Neural cell (in vitro differentiated cells): ENCODE measurements at regions not wholly inside any gene's neighbourhood (a gene's known extent, or its start where the extent isn't known, plus 50 kb on each side); places are given as distances from the start of the nearest gene placed in this dataset.

Source experiments
- H2AFZ ChIP-seq: fragments of 200-600, 300-800 bp; sonication (generic), shearing (Covaris generic); 2 replicates; pipeline ENCODE4 v1.6.0; 2014; ENCODE audit warnings: low read depth, mild to moderate bottlenecking, antibody characterized with exemption, low read length, moderate library complexity
- H3F3A ChIP-seq: fragments of 200-600 bp; shearing (Covaris generic); 2 replicates; pipeline ENCODE4 v1.6.1; 2016; ENCODE audit warnings: mild to moderate bottlenecking, moderate library complexity, mixed read lengths, antibody characterized with exemption, low read length; ENCODE audit not compliant: insufficient read depth, poor library complexity, severe bottlenecking
- H3K27ac ChIP-seq: fragments of 200-600, 300-800 bp; sonication (generic), shearing (Covaris generic); 2 replicates; pipeline ENCODE4 v1.5.1; 2014; ENCODE audit warnings: mild to moderate bottlenecking, low read length, moderate library complexity
- H3K27me3 ChIP-seq: fragments of 300-800, 200-600 bp; sonication (generic), shearing (Covaris generic); 2 replicates; pipeline ENCODE4 v1.6.0; 2014; ENCODE audit warnings: mild to moderate bottlenecking, low read depth, low read length, moderate library complexity; ENCODE audit not compliant: insufficient read depth
- H3K36me3 ChIP-seq: fragments of 300-800, 200-600 bp; sonication (generic), shearing (Covaris generic); 2 replicates; pipeline ENCODE4 v1.5.1; 2014; ENCODE audit warnings: mild to moderate bottlenecking, antibody characterized with exemption, low read length, moderate library complexity; ENCODE audit not compliant: insufficient read depth
- H3K4me2 ChIP-seq: fragments of 300-800, 200-600 bp; sonication (generic), shearing (Covaris generic); 2 replicates; pipeline ENCODE4 v1.6.0; 2014; ENCODE audit warnings: mild to moderate bottlenecking, low read length
- H3K4me3 ChIP-seq: fragments of 300-800, 200-600 bp; sonication (generic), shearing (Covaris generic); 2 replicates; pipeline ENCODE4 v1.5.1; 2014; ENCODE audit warnings: mild to moderate bottlenecking, low read length, moderate library complexity
- H3K79me2 ChIP-seq: fragments of 200-600 bp; shearing (Covaris generic); replicated peaks from 2 replicates; pipeline ENCODE4 v1.6.0; 2014; ENCODE audit warnings: mild to moderate bottlenecking, low read length, moderate library complexity; ENCODE audit not compliant: insufficient read depth
- H3K9ac ChIP-seq: fragments of 300-800, 200-600 bp; sonication (generic), shearing (Covaris generic); 2 replicates; pipeline ENCODE4 v1.6.1; 2016; ENCODE audit warnings: mild to moderate bottlenecking, low read length, mixed read lengths
- H3K9me2 ChIP-seq: fragments of 200-600 bp; shearing (Covaris generic); 2 replicates; pipeline ENCODE4 v1.6.1; 2016; ENCODE audit warnings: mild to moderate bottlenecking, low read length, mixed read lengths; ENCODE audit not compliant: insufficient read depth
- H3K9me3 ChIP-seq: fragments of 200-600, 300-800 bp; sonication (generic), shearing (Covaris generic); 2 replicates; pipeline ENCODE4 v1.6.1; 2016; ENCODE audit warnings: mild to moderate bottlenecking, mixed run types, low read length, moderate library complexity, mixed read lengths
- H4K20me1 ChIP-seq: fragments of 200-600 bp; shearing (Covaris generic); 2 replicates; pipeline ENCODE4 v1.6.1; 2016; ENCODE audit warnings: mild to moderate bottlenecking, mixed run types; ENCODE audit not compliant: insufficient read depth
- EP300 ChIP-seq: fragments of 450-650 bp; conservative IDR thresholded peaks from 2 replicates; pipeline ENCODE4 v1.6.1; 2014; ENCODE audit warnings: antibody characterized with exemption, mild to moderate bottlenecking, moderate library complexity; ENCODE audit not compliant: poor library complexity, severe bottlenecking
- EZH2 ChIP-seq: fragments of 200-600, 300-800 bp; shearing (Covaris generic), sonication (generic); IDR thresholded peaks from 2 replicates; pipeline ENCODE4 v1.6.1; 2014; ENCODE audit warnings: antibody characterized with exemption, low read length, borderline replicate concordance, mild to moderate bottlenecking; ENCODE audit not compliant: insufficient read depth, poor library complexity, severe bottlenecking
- MXI1 ChIP-seq: fragments of 450-650 bp; conservative IDR thresholded peaks from 2 replicates; pipeline ENCODE4 v1.6.1; 2014; ENCODE audit warnings: antibody characterized with exemption, mild to moderate bottlenecking; ENCODE audit not compliant: poor library complexity, severe bottlenecking
- POLR2AphosphoS5 ChIP-seq: IDR thresholded peaks from 2 replicates; pipeline ENCODE4 v1.6.1; 2012
- RAD21 ChIP-seq: fragments of 450-650 bp; conservative IDR thresholded peaks from 2 replicates; pipeline ENCODE4 v1.6.1; 2014; ENCODE audit warnings: antibody characterized with exemption, mild to moderate bottlenecking, moderate library complexity
- SMC3 ChIP-seq: fragments of 450-650 bp; conservative IDR thresholded peaks from 2 replicates; pipeline ENCODE4 v1.6.1; 2014; ENCODE audit warnings: antibody characterized with exemption, mild to moderate bottlenecking, moderate library complexity; ENCODE audit not compliant: poor library complexity
- TAF1 ChIP-seq: IDR thresholded peaks from 2 replicates; pipeline ENCODE4 v1.6.1; 2012; ENCODE audit warnings: low read depth
- TF ChIP-seq, protein P1 (sequence below): IDR thresholded peaks from 2 replicates; pipeline ENCODE4 v1.6.1; 2012; ENCODE audit warnings: borderline replicate concordance
- TF ChIP-seq, protein P2 (sequence below): fragments of 450-650 bp; IDR thresholded peaks from 2 replicates; pipeline ENCODE4 v1.5.1; 2014; ENCODE audit warnings: antibody characterized with exemption, mild to moderate bottlenecking, moderate library complexity; ENCODE audit not compliant: poor library complexity, severe bottlenecking

DNA sequence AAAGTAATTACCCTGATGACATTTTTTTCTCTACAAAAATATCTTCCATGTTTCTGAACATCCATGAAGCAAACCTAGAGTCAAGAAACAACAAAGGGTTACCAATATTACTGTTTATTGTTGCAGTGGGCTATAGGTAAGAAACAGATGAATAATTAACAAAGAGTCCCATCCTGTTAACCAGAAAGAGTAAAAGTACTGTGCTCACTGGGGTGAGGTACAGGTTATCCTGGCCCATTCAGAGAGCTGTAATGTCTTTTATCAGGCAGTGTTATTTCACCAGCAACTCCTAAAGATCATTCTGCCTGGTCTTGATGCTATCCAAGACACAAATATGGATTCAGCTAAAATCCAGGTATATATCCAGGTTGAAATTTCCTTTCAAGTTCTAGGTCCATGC lies 754.9 kb downstream of the SATB2 start:
- Histone ChIP-seq H4K20me1 (no peaks in the 10 kb centered on the region), H3K79me2 (no peaks in the 10 kb centered on the region), H3K36me3 (no peaks in the 10 kb centered on the region), H3F3A (no peaks in the 10 kb centered on the region), H2AFZ (no peak overlapping the region), H3K4me2 (no peak overlapping the region), H3K27me3 (no peaks in the 10 kb centered on the region), H3K4me3 (no peak overlapping the region), H3K27ac (no peak overlapping the region), H3K9ac (no peak overlapping the region), H3K9me2 (no peaks in the 10 kb centered on the region), H3K9me3 (no peaks in the 10 kb centered on the region)
- TF ChIP-seq MXI1 (no peak), TAF1 (no peak), SMC3 (no peak), RAD21 (no peak), POLR2AphosphoS5 (no peak), EP300 (no peak), EZH2 (no peak)
- TF ChIP-seq, protein P1, sequence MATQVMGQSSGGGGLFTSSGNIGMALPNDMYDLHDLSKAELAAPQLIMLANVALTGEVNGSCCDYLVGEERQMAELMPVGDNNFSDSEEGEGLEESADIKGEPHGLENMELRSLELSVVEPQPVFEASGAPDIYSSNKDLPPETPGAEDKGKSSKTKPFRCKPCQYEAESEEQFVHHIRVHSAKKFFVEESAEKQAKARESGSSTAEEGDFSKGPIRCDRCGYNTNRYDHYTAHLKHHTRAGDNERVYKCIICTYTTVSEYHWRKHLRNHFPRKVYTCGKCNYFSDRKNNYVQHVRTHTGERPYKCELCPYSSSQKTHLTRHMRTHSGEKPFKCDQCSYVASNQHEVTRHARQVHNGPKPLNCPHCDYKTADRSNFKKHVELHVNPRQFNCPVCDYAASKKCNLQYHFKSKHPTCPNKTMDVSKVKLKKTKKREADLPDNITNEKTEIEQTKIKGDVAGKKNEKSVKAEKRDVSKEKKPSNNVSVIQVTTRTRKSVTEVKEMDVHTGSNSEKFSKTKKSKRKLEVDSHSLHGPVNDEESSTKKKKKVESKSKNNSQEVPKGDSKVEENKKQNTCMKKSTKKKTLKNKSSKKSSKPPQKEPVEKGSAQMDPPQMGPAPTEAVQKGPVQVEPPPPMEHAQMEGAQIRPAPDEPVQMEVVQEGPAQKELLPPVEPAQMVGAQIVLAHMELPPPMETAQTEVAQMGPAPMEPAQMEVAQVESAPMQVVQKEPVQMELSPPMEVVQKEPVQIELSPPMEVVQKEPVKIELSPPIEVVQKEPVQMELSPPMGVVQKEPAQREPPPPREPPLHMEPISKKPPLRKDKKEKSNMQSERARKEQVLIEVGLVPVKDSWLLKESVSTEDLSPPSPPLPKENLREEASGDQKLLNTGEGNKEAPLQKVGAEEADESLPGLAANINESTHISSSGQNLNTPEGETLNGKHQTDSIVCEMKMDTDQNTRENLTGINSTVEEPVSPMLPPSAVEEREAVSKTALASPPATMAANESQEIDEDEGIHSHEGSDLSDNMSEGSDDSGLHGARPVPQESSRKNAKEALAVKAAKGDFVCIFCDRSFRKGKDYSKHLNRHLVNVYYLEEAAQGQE: no peak
- TF ChIP-seq, protein P2, sequence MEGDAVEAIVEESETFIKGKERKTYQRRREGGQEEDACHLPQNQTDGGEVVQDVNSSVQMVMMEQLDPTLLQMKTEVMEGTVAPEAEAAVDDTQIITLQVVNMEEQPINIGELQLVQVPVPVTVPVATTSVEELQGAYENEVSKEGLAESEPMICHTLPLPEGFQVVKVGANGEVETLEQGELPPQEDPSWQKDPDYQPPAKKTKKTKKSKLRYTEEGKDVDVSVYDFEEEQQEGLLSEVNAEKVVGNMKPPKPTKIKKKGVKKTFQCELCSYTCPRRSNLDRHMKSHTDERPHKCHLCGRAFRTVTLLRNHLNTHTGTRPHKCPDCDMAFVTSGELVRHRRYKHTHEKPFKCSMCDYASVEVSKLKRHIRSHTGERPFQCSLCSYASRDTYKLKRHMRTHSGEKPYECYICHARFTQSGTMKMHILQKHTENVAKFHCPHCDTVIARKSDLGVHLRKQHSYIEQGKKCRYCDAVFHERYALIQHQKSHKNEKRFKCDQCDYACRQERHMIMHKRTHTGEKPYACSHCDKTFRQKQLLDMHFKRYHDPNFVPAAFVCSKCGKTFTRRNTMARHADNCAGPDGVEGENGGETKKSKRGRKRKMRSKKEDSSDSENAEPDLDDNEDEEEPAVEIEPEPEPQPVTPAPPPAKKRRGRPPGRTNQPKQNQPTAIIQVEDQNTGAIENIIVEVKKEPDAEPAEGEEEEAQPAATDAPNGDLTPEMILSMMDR: no peak

DNA sequence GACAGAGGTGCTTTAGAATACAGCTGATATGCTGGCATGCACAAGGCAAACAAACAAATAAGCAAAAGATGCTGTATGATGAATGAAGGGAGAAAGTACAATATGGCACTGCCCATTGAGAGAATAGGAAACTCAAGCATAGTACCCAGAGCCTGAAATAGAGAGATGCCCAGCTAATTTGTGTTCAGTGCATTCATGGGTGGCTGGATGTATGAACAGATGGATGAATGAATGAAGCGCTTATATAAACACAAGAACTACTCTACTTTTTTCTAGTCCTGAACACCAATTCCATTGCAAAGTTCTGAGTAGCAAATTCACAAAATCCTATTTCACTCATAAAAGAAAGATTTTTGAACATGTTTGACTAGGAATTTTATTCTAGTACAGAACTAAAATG lies 756.3 kb downstream of the SATB2 start:
- Histone ChIP-seq H3K9me2 (no peaks in the 10 kb centered on the region), H3K79me2 (no peaks in the 10 kb centered on the region), H3K36me3 (no peaks in the 10 kb centered on the region), H3K4me3 (no peak overlapping the region), H3K27ac (no peak overlapping the region), H3K9ac (no peak overlapping the region), H3K4me2 (no peak overlapping the region), H3K27me3 (no peaks in the 10 kb centered on the region), H3F3A (no peaks in the 10 kb centered on the region), H2AFZ (no peak overlapping the region), H4K20me1 (no peaks in the 10 kb centered on the region), H3K9me3 (no peaks in the 10 kb centered on the region)
- TF ChIP-seq EZH2 (no peak), EP300 (no peak), POLR2AphosphoS5 (no peak), MXI1 (no peak), RAD21 (no peak), SMC3 (no peak)
- TF ChIP-seq, protein P2: no peak
